ENCODE measurements at regions not wholly inside any gene's neighbourhood (a gene's known extent, or its start where the extent isn't known, plus 50 kb on each side); places are given as distances from the start of the nearest gene placed in this dataset.

GRCh38 chr3:72346526-72346926, 501.7 kb downstream of the SHQ1 start:
- TF ChIP-seq ESRRA (IDR thresholded peaks at IDR 0.05; ENCODE audit: borderline replicate concordance, low read length) (no peak), RFX5 (IDR thresholded peaks at IDR 0.05) (no peak), CTCF (IDR thresholded peaks at IDR 0.05) (no peak), REST (IDR thresholded peaks at IDR 0.05) (no peak), POLR2A (IDR thresholded peaks at IDR 0.05; ENCODE audit: low read length) (no peak), RCOR1 (IDR thresholded peaks at IDR 0.05; ENCODE audit: low read depth, low read length) (no peak), CBX8 (IDR thresholded peaks at IDR 0.05) (no peak), EP300 (IDR thresholded peaks at IDR 0.05) (no peak), ZNF302 (CRISPR knock-in tag; IDR thresholded peaks at IDR 0.05) (no peak), MAX (IDR thresholded peaks at IDR 0.05) (no peak), HDAC2 (IDR thresholded peaks at IDR 0.05) (no peak), RAD21 (conservative IDR thresholded peaks at IDR 0.05 in 1 of 2, IDR thresholded peaks at IDR 0.05 in 1 of 2) (no peak), ZFP36 (IDR thresholded peaks at IDR 0.05; ENCODE audit: borderline replicate concordance, partially characterized antibody) (no peak), MAZ (IDR thresholded peaks at IDR 0.05; ENCODE audit: borderline replicate concordance, low read depth, low read length) (no peak)
